Inferior parietal cortex (tissue), 1 donor: ENCODE measurements at regions not wholly inside any gene's neighbourhood (a gene's known extent, or its start where the extent isn't known, plus 50 kb on each side); places are given as distances from the start of the nearest gene placed in this dataset.
"Not testable (repeated sequence)": the region's sequence is repeated elsewhere in the genome, so short reads cannot be mapped to it uniquely, and the experiment has no call there.

Source experiments
- DNase-seq: peaks from one replicate; pipeline ENCODE4 v3.0.0-alpha.2; 2016; ENCODE audit errors: extremely low spot score

DNA sequence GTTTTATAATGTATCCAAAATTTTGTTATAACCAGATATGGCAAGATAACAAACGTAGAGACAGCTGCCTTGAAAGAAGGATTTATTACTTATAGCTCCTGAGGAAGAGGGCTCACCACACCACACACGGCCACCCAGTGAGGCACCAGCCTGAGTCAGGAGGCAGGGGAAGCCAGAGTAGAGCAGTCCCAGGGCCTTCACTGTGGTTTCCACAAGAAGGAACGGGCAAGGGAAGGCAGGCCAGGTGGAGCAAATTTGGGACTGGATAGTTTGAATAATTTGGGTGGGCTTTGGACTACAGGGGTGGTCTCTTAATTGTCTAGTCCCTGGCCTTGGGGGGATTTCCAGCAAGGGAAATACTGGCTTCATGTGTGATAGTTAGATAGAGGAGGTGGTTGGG lies 72.5 kb downstream of the RRAGC start:
- DNase-seq = no peak

DNA sequence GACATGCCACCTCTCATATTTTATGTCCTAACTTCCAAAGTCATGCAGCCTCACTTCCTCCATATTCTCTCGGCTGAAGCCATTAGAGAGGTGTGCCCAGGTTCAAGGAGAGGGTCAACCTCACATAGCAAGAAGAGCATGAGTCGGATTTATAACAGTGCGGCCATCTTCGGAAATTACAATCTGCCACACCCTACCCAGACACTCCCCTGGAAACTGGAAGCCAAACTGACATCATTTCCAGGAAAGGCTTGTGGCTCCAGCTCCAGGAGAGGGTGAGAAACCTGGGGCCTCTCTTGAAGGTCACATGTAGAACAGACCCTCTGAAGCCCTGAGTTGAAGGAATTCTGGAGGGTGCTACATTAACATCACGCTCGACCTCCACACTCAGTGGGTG lies 73.5 kb downstream of the RRAGC start:
- DNase-seq = no peak

DNA sequence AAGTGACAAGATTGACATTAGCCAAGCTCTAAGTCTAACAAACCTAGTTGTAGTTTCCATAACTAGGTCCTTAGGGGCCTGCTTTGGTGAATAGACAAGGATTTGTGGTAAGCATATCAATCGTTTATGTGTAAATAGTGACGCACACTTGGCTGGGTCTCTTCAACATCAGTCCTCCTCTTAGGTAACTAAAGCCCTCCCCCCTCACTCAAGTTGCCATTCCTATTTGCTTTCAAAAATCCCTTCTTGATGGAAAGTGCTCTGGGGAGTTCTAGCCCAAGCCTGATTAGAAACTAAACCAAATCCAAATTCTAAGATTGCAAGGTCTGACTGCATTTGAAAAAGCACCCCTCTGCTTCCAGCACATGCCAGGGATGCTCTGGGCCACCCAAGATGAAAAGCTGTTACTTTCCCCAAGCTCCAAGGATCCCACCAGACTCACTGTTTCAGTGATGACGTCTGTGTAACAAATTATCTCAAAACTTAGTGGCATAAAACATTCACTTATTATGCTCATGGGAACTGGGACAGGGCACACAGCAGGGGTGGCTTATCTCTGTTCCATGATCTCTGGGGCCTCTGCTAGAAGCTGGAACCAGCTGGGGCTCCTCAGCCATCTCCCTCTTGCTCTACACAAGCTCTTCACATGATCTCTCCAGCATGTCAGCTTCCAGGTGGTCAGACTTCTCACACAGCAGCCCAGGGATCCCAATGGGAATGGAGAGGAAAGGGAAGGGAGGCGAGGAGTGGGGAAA lies 74.1 kb downstream of the RRAGC start:
- no peak for DNase-seq

DNA sequence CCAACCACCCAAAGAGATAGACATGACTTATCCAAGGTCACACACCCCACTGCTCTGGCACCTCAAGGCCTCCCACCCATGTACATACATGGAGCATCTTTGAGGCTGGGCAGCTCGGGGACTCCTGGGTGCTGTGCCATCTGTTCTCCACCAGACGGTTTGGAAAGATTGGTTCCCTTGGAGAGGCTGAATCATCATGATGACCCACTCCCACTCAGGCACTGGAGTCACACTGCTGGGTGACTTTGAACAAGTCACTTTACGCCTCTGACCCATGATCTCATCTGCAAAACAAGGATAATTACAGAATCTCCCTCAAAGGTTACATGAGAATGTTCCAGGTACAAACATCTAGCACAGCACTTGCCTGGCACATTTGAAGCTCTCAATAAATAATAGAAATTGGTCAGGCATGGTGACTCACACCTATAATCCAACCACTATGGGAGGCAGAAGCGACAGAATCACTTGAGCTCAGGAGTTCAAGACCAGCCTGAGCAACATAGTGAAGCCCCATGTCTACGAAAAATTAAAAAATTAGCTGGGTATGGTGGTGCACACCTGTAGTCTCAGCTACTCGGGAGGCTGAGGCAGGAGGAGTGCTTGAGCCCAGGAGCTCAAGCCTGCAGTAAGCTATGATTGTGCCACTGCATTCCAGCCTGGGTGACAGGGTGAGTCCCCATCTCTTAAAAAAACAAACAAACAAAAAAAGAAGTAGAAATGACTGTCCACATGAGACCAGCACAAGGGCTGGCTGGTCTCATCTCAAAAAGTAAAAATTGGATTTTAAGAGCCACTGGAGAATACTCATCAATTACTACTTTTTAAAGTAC lies 74.9 kb downstream of the RRAGC start:
- no peak for DNase-seq

- no peak for DNase-seq
Observed at GRCh38 chr1:38783640-38784229, 75.8 kb downstream of the RRAGC start.

GRCh38 chr1:38781872-38782617 lies 77.5 kb downstream of the RRAGC start:
- DNase-seq = no peak

GRCh38 chr1:38780133-38780532 lies 79.4 kb downstream of the RRAGC start:
- no peak for DNase-seq

DNA sequence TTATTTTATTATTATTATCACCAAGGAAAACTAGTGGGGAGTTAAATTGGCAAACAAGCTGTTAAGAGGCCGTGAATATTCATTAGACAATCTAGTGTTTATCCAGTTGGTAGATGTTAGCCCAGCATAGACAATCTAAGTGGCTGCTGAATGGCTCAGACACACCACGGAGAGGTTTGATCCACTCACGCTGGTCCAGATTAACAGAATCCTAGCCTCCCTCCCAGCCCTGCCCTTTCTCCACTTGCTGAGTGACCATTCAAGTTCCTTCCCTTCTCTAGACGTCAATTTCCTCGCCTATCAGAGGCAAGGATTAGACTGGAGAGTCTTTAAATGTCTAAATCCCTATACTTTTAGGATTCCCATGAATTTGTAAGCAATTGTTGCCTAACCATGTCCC lies 80.1 kb downstream of the RRAGC start:
- DNase-seq = no peak

DNA sequence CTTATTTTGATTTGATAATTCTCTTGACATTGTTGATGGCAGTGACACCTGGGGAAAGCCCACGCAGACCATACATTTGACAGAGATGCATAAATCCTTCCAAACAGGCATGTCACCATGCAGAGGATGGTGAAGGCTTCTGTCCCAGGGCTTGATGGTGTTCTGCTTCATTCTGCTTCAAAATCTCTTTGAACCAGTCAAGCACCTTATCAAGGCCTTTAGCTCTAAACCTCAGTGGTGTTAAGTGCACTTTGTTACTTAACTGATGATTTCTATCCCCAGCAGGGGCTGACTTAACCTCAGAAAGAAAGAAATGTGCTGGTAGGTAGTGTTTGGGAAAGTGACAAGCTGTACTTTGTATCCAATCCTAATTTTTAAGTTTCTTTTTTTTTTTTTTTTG lies 81.1 kb downstream of the RRAGC start:
- no peak for DNase-seq

- DNase-seq = no peak
Observed at GRCh38 chr1:38778051-38778450, 81.5 kb downstream of the RRAGC start.

- no peak for DNase-seq
Observed at GRCh38 chr1:38777464-38777957, 82.1 kb downstream of the RRAGC start.

DNA sequence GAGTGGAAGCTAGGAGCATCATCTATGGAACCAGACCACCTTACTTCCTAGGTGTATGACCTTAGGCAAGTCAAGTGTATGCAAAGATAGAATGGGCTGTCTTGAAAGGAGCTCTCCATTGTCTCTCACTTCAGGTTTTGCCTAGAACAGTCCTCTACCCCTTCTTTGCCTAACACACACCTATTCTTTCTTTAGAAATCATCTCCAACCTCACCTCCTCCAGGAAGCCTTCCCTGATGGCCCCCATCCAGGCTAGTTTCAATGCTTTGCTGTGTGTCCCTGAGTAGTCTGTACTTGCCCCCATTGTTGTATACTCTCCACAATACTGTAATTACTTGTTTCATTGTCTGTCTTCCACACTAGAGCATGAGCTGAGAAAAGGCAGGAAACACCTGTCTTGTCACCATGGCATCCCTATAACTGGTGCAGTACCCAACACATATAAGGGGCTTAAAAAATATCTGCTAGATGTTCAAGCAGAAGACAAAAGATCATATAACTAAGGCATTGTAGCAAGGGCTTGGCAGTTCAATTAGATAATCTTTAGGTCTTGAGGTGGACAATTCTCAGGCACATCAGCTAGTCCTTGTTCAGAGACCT lies 83.0 kb downstream of the RRAGC start:
- DNase-seq = no peak

DNA sequence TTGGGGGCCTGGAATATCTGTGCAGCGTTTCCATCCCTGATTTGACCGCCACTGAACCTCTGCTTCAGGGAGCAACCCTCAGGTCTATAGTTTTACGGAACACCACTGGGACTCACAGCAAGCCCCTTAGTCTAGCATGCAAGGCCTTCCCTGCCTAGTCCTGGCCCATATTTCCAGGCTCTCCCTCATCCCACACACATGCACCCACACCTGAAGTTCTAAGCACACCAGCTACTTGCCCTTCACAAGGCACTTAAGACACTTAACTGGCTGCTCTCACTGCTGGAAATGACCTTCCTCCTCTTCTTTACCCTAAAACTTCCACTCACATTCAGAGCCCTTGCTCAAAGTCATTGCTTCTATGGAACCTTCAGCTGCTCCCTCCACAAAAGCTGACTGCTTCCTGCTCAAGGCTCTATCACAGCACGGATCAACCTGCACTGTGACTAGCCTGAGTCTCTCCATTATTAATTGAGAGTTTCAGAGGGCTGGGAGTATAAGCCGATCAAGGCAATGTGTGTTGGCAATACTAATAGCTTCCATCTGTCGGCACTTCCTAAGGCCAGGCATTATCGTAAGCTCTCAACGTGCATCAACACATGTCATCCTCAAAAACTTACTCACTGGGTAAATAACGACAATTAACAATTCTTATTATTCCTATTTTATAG lies 84.3 kb downstream of the RRAGC start:
- no peak for DNase-seq

DNA sequence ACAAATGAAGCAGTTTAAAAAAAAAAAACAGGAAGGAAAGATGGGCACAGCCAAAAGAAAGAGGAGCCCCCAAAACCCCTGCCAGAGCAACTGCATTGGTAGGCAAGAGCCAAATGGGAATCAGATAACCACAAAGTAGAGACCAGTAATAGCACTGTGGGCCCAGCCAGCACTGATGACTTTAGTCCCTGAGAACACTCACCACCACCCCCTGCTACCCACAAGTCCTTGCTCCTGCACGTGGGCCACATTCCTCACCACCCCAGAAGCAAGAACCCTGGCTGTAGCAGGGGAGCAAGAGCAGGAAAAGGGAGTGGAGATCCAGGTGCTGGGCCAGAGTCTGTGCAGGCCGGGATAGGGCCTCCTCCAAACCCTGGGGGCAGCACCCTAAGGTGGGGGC lies 86.1 kb downstream of the RRAGC start:
- DNase-seq = no peak

DNA sequence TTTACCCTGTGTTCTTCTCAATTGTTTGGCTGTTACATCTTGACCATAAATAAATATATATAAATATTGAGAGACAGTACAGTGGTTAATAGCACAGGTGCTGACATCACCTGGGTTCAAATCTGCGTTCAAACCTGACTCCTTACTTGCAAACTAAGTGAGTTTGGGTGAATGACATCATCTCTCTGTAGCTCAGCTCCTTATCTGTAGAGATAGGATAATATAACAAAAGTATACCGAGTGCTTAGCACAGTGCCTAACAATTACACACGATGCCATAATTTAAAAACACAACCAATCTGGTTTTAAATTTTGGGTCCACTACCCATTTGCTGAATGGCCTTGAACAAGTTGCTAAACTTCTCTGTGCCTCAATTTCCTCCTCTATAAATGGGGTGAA lies 86.6 kb downstream of the RRAGC start:
- DNase-seq = no peak

GRCh38 chr1:38772026-38772425 lies 87.5 kb downstream of the RRAGC start:
- no peak for DNase-seq

DNA sequence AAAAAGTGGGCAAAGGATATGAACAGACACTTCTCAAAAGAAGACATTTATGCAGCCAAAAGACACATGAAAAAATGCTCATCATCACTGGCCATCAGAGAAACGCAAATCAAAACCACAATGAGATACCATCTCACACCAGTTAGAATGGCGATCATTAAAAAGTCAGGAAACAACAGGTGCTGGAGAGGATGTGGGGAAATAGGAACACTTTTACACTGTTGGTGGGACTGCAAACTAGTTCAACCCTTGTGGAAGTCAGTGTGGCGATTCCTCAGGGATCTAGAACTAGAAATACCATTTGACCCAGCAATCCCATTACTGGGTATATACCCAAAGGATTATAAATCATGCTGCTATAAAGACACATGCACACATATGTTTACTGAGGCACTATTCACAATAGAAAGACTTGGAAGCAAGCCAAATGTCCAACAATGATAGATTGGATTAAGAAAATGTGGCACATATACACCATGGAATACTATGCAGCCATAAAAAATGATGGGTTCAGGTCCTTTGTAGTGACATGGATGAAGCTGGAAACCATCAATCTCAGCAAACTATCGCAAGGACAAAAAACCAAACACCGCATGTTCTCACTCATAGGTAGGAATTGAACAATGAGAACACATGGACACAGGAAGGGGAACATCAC lies 88.9 kb downstream of the RRAGC start:
- not testable (repeated sequence) for DNase-seq

GRCh38 chr1:38766125-38766524 lies 93.4 kb downstream of the RRAGC start:
- no peak for DNase-seq

GRCh38 chr1:38763121-38763520 lies 96.5 kb downstream of the RRAGC start:
- no peak for DNase-seq

DNA sequence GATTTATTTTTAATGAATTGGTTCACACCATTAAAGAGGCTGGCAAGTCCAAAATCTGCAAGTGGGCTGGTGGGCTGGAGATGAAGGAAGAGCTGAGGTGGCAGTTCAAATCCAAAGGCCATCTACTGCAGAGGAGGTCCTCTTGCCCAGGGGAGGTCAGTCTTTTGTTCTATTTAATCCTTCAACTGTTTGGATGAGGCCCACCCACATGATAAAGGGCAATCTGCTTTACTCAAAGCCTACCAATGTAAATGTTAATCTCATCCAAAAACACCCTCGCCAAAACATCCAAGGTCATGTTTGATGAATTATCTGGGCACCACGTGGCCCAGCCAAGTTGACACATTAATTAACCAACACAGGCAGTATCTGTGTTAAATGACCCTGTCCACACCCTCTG lies 99.0 kb downstream of the RRAGC start:
- DNase-seq = no peak
